ENCODE measurements at regions not wholly inside any gene's neighbourhood (a gene's known extent, or its start where the extent isn't known, plus 50 kb on each side); places are given as distances from the start of the nearest gene placed in this dataset.

DNA sequence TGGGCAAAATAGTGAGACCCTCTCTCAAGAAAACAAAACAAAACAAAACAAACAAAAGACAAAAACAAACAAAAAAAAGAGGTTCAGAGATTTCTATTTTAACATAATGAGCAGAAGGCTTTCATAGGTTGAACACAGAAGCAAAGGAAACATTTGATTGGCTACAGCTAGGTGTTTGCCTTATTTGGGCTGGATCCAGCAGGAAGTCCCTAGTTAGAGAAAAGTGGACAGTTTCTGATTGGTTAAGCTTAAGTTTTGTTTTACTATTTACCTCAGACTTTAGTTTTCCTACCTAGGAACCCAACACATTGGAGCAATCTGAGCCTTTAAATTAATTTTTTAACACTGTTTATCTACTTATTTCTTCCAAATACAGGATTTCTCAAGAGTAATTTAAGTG, 566.5 kb upstream of the PCDH15 start:
- no TSS peak for BruUV-seq (replicated peaks)
- Histone ChIP-seq H2AFZ (ENCODE audit: control insufficient read depth, low read depth, low read length) (no peak overlapping the region), H3K36me3 (ENCODE audit: control insufficient read depth in 2 of 2, insufficient read depth in 2 of 2, low read length in 1 of 2) (no peaks in the 10 kb centered on the region), H3K4me1 (ENCODE audit: control insufficient read depth, insufficient read depth, low read length) (no peaks in the 10 kb centered on the region), H3K4me2 (ENCODE audit: control insufficient read depth, insufficient read depth) (no peak overlapping the region), H3K27ac (ENCODE audit: control insufficient read depth, insufficient read depth) (no peak overlapping the region), H3K79me2 (ENCODE audit: control insufficient read depth, insufficient read depth, low read length) (no peaks in the 10 kb centered on the region), H4K20me1 (ENCODE audit: control insufficient read depth, insufficient read depth) (no peaks in the 10 kb centered on the region), H3K4me3 (no peak overlapping the region), H3K9ac (ENCODE audit: control insufficient read depth, insufficient read depth, low read length) (no peak overlapping the region), H3K9me3 (replicated peaks; ENCODE audit: control insufficient read depth, insufficient read depth, low read length) (no peaks in the 10 kb centered on the region), H3K27me3 (replicated peaks in 1 of 2; ENCODE audit: control insufficient read depth in 2 of 2, insufficient read depth in 2 of 2, low read length in 1 of 2) (no peaks in the 10 kb centered on the region)
- no peak for FAIRE-seq
- intact Hi-C loops (cut with micrococcal nuclease; ENCODE audit: unreplicated experiment) (no loop called here), in situ Hi-C loops (cut with MboI) (no loop called here)
- CTCF ChIA-PET = no interaction called here
- POLR2A ChIA-PET = no interaction called here
- no peak for DNase-seq (ENCODE audit: low read depth, low spot score)
- TF ChIP-seq NBN (IDR thresholded peaks at IDR 0.05) = no peak
- 0 out of 2 replicates have a peak, but pooled peaks have one; percentile 26 for TF ChIP-seq NFYB (IDR thresholded peaks at IDR 0.05; ENCODE audit: insufficient read depth, low read depth, low read length)
- 0 out of 4 replicates have a peak, but pooled peaks have one; percentile 12 to 64 for TF ChIP-seq SRF (IDR thresholded peaks at IDR 0.05; ENCODE audit: low read depth in 2 of 2, low read length in 2 of 2)
- RAD21 ChIA-PET (ENCODE audit: unreplicated experiment) = no interaction called here
- SMC1A ChIA-PET (ENCODE audit: uncharacterized antibody, unreplicated experiment) = no interaction called here
- no peak for ATAC-seq

DNA sequence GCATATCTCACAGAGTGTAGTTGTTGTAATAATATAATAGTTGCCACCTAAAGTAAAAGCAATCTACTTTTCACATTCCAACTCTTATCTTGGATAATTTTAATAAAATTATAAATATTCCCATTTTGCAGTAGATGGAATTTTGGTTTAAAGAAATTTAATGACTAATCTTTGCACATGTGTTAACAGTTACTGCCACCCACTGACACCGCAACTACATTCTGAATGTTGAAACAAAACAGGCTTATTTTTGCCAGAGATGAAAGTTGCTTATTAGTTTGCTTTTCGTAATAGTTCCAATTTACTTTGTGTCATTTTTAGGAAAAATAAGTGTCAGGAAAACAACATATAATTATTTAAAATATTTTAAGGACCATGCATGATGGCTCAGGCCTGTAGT, 557.5 kb upstream of the PCDH15 start:
- in situ Hi-C loops (cut with MboI) = no loop called here
- POLR2A ChIA-PET = no interaction called here
- TF ChIP-seq SREBF2 (IDR thresholded peaks at IDR 0.05; ENCODE audit: low read length) (no peak), CREM (IDR thresholded peaks at IDR 0.05; ENCODE audit: low read depth) (no peak), ZBED1 (IDR thresholded peaks at IDR 0.05; ENCODE audit: borderline replicate concordance) (no peak), WRNIP1 (IDR thresholded peaks at IDR 0.05; ENCODE audit: borderline replicate concordance, low read depth, low read length) (no peak), ZNF274 (IDR thresholded peaks at IDR 0.05; ENCODE audit: insufficient read depth, insufficient read length) (no peak), FOXK2 (IDR thresholded peaks at IDR 0.05) (no peak), NBN (IDR thresholded peaks at IDR 0.05) (no peak), POU2F2 (IDR thresholded peaks at IDR 0.05; ENCODE audit: borderline replicate concordance, low read depth, low read length) (no peak)
- TF ChIP-seq, protein P1, sequence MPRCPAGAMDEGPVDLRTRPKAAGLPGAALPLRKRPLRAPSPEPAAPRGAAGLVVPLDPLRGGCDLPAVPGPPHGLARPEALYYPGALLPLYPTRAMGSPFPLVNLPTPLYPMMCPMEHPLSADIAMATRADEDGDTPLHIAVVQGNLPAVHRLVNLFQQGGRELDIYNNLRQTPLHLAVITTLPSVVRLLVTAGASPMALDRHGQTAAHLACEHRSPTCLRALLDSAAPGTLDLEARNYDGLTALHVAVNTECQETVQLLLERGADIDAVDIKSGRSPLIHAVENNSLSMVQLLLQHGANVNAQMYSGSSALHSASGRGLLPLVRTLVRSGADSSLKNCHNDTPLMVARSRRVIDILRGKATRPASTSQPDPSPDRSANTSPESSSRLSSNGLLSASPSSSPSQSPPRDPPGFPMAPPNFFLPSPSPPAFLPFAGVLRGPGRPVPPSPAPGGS (IDR thresholded peaks at IDR 0.05; ENCODE audit: borderline replicate concordance, insufficient read depth, low read depth, low read length, poor library complexity, severe bottlenecking) = no peak
- TF ChIP-seq, protein P2, sequence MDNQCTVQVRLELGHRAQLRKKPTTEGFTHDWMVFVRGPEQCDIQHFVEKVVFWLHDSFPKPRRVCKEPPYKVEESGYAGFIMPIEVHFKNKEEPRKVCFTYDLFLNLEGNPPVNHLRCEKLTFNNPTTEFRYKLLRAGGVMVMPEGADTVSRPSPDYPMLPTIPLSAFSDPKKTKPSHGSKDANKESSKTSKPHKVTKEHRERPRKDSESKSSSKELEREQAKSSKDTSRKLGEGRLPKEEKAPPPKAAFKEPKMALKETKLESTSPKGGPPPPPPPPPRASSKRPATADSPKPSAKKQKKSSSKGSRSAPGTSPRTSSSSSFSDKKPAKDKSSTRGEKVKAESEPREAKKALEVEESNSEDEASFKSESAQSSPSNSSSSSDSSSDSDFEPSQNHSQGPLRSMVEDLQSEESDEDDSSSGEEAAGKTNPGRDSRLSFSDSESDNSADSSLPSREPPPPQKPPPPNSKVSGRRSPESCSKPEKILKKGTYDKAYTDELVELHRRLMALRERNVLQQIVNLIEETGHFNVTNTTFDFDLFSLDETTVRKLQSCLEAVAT (IDR thresholded peaks at IDR 0.05) = no peak
- TF ChIP-seq, protein P3, sequence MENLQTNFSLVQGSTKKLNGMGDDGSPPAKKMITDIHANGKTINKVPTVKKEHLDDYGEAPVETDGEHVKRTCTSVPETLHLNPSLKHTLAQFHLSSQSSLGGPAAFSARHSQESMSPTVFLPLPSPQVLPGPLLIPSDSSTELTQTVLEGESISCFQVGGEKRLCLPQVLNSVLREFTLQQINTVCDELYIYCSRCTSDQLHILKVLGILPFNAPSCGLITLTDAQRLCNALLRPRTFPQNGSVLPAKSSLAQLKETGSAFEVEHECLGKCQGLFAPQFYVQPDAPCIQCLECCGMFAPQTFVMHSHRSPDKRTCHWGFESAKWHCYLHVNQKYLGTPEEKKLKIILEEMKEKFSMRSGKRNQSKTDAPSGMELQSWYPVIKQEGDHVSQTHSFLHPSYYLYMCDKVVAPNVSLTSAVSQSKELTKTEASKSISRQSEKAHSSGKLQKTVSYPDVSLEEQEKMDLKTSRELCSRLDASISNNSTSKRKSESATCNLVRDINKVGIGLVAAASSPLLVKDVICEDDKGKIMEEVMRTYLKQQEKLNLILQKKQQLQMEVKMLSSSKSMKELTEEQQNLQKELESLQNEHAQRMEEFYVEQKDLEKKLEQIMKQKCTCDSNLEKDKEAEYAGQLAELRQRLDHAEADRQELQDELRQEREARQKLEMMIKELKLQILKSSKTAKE (IDR thresholded peaks at IDR 0.05; ENCODE audit: low read depth, poor library complexity, severe bottlenecking) = no peak
- TF ChIP-seq, protein P4, sequence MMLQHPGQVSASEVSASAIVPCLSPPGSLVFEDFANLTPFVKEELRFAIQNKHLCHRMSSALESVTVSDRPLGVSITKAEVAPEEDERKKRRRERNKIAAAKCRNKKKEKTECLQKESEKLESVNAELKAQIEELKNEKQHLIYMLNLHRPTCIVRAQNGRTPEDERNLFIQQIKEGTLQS (IDR thresholded peaks at IDR 0.05; ENCODE audit: borderline replicate concordance, extremely low read depth, low read depth, low read length) = no peak

More for the DNA sequence above, 557.5 kb upstream of the PCDH15 start:
- ChIA-PET CTCF (no interaction called here), RAD21 (ENCODE audit: unreplicated experiment) (no interaction called here), SMC1A (ENCODE audit: uncharacterized antibody, unreplicated experiment) (no interaction called here)
- no TSS peak for BruUV-seq (replicated peaks)
- Histone ChIP-seq H3K27me3 (replicated peaks in 1 of 2; ENCODE audit: control insufficient read depth in 2 of 2, insufficient read depth in 2 of 2, low read length in 1 of 2) (no peaks in the 10 kb centered on the region), H2AFZ (ENCODE audit: control insufficient read depth, low read depth, low read length) (no peak overlapping the region), H3K4me1 (ENCODE audit: control insufficient read depth, insufficient read depth, low read length) (no peaks in the 10 kb centered on the region), H4K20me1 (ENCODE audit: control insufficient read depth, insufficient read depth) (no peaks in the 10 kb centered on the region), H3K36me3 (ENCODE audit: control insufficient read depth in 2 of 2, insufficient read depth in 2 of 2, low read length in 1 of 2) (no peaks in the 10 kb centered on the region), H3K4me2 (ENCODE audit: control insufficient read depth, insufficient read depth) (no peak overlapping the region), H3K9ac (ENCODE audit: control insufficient read depth, insufficient read depth, low read length) (no peak overlapping the region), H3K4me3 (no peak overlapping the region), H3K9me3 (replicated peaks; ENCODE audit: control insufficient read depth, insufficient read depth, low read length) (no peaks in the 10 kb centered on the region), H3K27ac (ENCODE audit: control insufficient read depth, insufficient read depth) (no peak overlapping the region), H3K79me2 (ENCODE audit: control insufficient read depth, insufficient read depth, low read length) (no peaks in the 10 kb centered on the region)
- WGBS (ENCODE audit: insufficient coverage, insufficient replicate concordance, low lambda C conversion rate, missing lambda C conversion rate) = 43% methylated on average over 2 of the region's 2 CpGs
- intact Hi-C loops (cut with micrococcal nuclease; ENCODE audit: unreplicated experiment) = no loop called here
- DNase-seq (ENCODE audit: low read depth, low spot score) (no peak), FAIRE-seq (no peak), ATAC-seq (no peak)
